Natural killer cell treated with Interleukin-12 subunit alpha and Interleukin-12 subunit beta and Interleukin-15 and Interleukin-18, amount 100 ng/mL, for 72 hours (primary cell): ENCODE measurements at regions not wholly inside any gene's neighbourhood (a gene's known extent, or its start where the extent isn't known, plus 50 kb on each side); places are given as distances from the start of the nearest gene placed in this dataset.
A peak's percentile ranks its signal among the peaks of the same experiment; 100 is the strongest.
"Not testable (repeated sequence)": the region's sequence is repeated elsewhere in the genome, so short reads cannot be mapped to it uniquely, and the experiment has no call there.

ENCODE experiments used
- ATAC-seq, 2 donors: fragments of 150-1000 bp; cut with Tn5 transposase in 1 of 2; sonication (Bioruptor Pico), chemical (Tn5 transposase) in 1 of 2; 2 replicates each; pipeline ENCODE4 v1.10.0; 2021
- DNase-seq: peaks from one replicate; pipeline ENCODE4 v3.0.0; 2022; ENCODE audit warnings: low spot score
- H3K27ac Mint-ChIP-seq, 2 donors: 1 replicate in 1 of 2; 2 replicates in 1 of 2; pipeline ENCODE4 v1.8.0; 2022; ENCODE audit warnings: mixed read lengths in 2 of 2, mild to moderate bottlenecking in 1 of 2, moderate library complexity in 1 of 2
- H3K27me3 Mint-ChIP-seq, 2 donors: 1 replicate in 1 of 2; 2 replicates in 1 of 2; pipeline ENCODE4 v1.8.0; 2022; ENCODE audit warnings: mixed read lengths in 2 of 2
- H3K36me3 Mint-ChIP-seq: one replicate; pipeline ENCODE4 v1.8.0; 2022; ENCODE audit warnings: mixed read lengths
- H3K4me1 Mint-ChIP-seq, 2 donors: 1 replicate in 1 of 2; 2 replicates in 1 of 2; pipeline ENCODE4 v1.8.0; 2022; ENCODE audit warnings: low read depth in 2 of 2, mixed read lengths in 2 of 2, mild to moderate bottlenecking in 1 of 2
- H3K4me3 Mint-ChIP-seq: one replicate; pipeline ENCODE4 v1.8.0; 2022; ENCODE audit warnings: mixed read lengths
- H3K9me3 Mint-ChIP-seq: 2 replicates; pipeline ENCODE4 v1.8.0; 2022; ENCODE audit warnings: mixed read lengths

GRCh38 chr20:4480104-4480503, 206.2 kb upstream of the PRNP start:
- DNase-seq: no peak
- ATAC-seq: no peak
- Mint-ChIP-seq H3K27ac (no peak overlapping the region), H3K36me3 (no peaks in the 10 kb centered on the region), H3K4me3 (no peak overlapping the region), H3K27me3 (peaks cover 20 to 57% of the 10 kb centered on the region in 2 donors), H3K9me3 (no peaks in the 10 kb centered on the region), H3K4me1 (no peaks in the 10 kb centered on the region)

GRCh38 chr20:4476903-4477500, 209.3 kb upstream of the PRNP start:
- Mint-ChIP-seq H3K36me3 (no peaks in the 10 kb centered on the region), H3K9me3 (no peaks in the 10 kb centered on the region), H3K27ac (no peak overlapping the region), H3K4me1 (no peaks in the 10 kb centered on the region), H3K27me3 (peaks cover 26 to 59% of the 10 kb centered on the region in 2 donors), H3K4me3 (no peak overlapping the region)
- ATAC-seq: no peak
- no peak for DNase-seq

- ATAC-seq (no peak), DNase-seq (no peak)
- no peaks in the 10 kb centered on the region for H3K4me1 Mint-ChIP-seq
- no peaks in the 10 kb centered on the region for H3K9me3 Mint-ChIP-seq
- no peak overlapping the region for H3K4me3 Mint-ChIP-seq
- H3K36me3 Mint-ChIP-seq: no peaks in the 10 kb centered on the region
- no peak overlapping the region for H3K27ac Mint-ChIP-seq
- peaks cover 21 to 48% of the 10 kb centered on the region in 2 donors for H3K27me3 Mint-ChIP-seq
Observed at GRCh38 chr20:4472906-4473305, 213.3 kb upstream of the PRNP start.

GRCh38 chr20:4471221-4471620, 215.0 kb upstream of the PRNP start:
- H3K36me3 Mint-ChIP-seq: no peaks in the 10 kb centered on the region

GRCh38 chr20:4470375-4470774, 215.9 kb upstream of the PRNP start:
- ATAC-seq (no peak), DNase-seq (no peak)
- Mint-ChIP-seq H3K9me3 (no peaks in the 10 kb centered on the region), H3K36me3 (no peaks in the 10 kb centered on the region), H3K4me1 (no peaks in the 10 kb centered on the region), H3K27ac (no peak overlapping the region), H3K4me3 (no peak overlapping the region), H3K27me3 (peaks cover 17 to 32% of the 10 kb centered on the region in 2 donors)

More at GRCh38 chr20:4471221-4471620, 215.0 kb upstream of the PRNP start:
- no peak for ATAC-seq
- no peak overlapping the region for H3K4me3 Mint-ChIP-seq
- no peaks in the 10 kb centered on the region for H3K4me1 Mint-ChIP-seq
- H3K27me3 Mint-ChIP-seq: peaks cover 22 to 39% of the 10 kb centered on the region in 2 donors
- no peak for DNase-seq
- H3K27ac Mint-ChIP-seq: no peak overlapping the region
- no peaks in the 10 kb centered on the region for H3K9me3 Mint-ChIP-seq

- ATAC-seq: no peak
- Mint-ChIP-seq H3K27ac (no peak overlapping the region), H3K36me3 (no peaks in the 10 kb centered on the region), H3K27me3 (peaks cover 17 to 30% of the 10 kb centered on the region in 2 donors), H3K4me1 (no peaks in the 10 kb centered on the region), H3K9me3 (no peaks in the 10 kb centered on the region), H3K4me3 (no peak overlapping the region)
- DNase-seq: no peak
Observed at GRCh38 chr20:4469910-4470309, 216.3 kb upstream of the PRNP start.

- Mint-ChIP-seq H3K4me1 (no peaks in the 10 kb centered on the region), H3K36me3 (no peaks in the 10 kb centered on the region), H3K4me3 (no peak overlapping the region), H3K27me3 (peaks cover 7 to 20% of the 10 kb centered on the region in 2 donors), H3K9me3 (no peaks in the 10 kb centered on the region), H3K27ac (no peak overlapping the region)
- DNase-seq (no peak), ATAC-seq (no peak)
Observed at GRCh38 chr20:4468114-4468513, 218.1 kb upstream of the PRNP start.

- no peaks in the 10 kb centered on the region for H3K36me3 Mint-ChIP-seq
- DNase-seq (no peak), ATAC-seq (peak in 1 of 2 donors; percentile 20)
- H3K27ac Mint-ChIP-seq: no peak overlapping the region
- H3K27me3 Mint-ChIP-seq: peaks cover 6 to 18% of the 10 kb centered on the region in 2 donors
- H3K4me3 Mint-ChIP-seq: no peak overlapping the region
- no peaks in the 10 kb centered on the region for H3K9me3 Mint-ChIP-seq
- H3K4me1 Mint-ChIP-seq: no peaks in the 10 kb centered on the region
Observed at GRCh38 chr20:4465855-4466545, 216.9 kb upstream of the ADRA1D start.

- Mint-ChIP-seq H3K4me3 (no peak overlapping the region), H3K27me3 (peaks cover 6 to 16% of the 10 kb centered on the region in 2 donors), H3K4me1 (no peaks in the 10 kb centered on the region), H3K27ac (no peak overlapping the region), H3K9me3 (no peaks in the 10 kb centered on the region), H3K36me3 (no peaks in the 10 kb centered on the region)
- no peak for ATAC-seq
- no peak for DNase-seq
Observed at GRCh38 chr20:4465212-4465611, 216.1 kb upstream of the ADRA1D start.

- not testable (repeated sequence) for DNase-seq, H3K4me1 Mint-ChIP-seq, H3K36me3 Mint-ChIP-seq, ATAC-seq, H3K4me3 Mint-ChIP-seq, H3K9me3 Mint-ChIP-seq, H3K27ac Mint-ChIP-seq
- H3K27me3 Mint-ChIP-seq: peaks cover 3 to 14% of the 10 kb centered on the region in 2 donors
Observed at GRCh38 chr20:4462801-4463200, 213.7 kb upstream of the ADRA1D start.

GRCh38 chr20:4459081-4459480, 210.0 kb upstream of the ADRA1D start:
- Mint-ChIP-seq H3K4me1 (no peaks in the 10 kb centered on the region), H3K36me3 (peaks cover 4% of the 10 kb centered on the region), H3K27me3 (peaks cover 10 to 29% of the 10 kb centered on the region in 2 donors), H3K27ac (no peak overlapping the region), H3K9me3 (no peaks in the 10 kb centered on the region), H3K4me3 (no peak overlapping the region)
- DNase-seq: no peak
- no peak for ATAC-seq

- no peak overlapping the region for H3K4me3 Mint-ChIP-seq
Observed at GRCh38 chr20:4457566-4458543, 208.8 kb upstream of the ADRA1D start.

GRCh38 chr20:4455996-4456395, 206.9 kb upstream of the ADRA1D start:
- peaks cover 4% of the 10 kb centered on the region for H3K36me3 Mint-ChIP-seq
- H3K4me1 Mint-ChIP-seq: no peaks in the 10 kb centered on the region
- DNase-seq (no peak), ATAC-seq (no peak)
- H3K4me3 Mint-ChIP-seq: no peak overlapping the region
- no peak overlapping the region for H3K27ac Mint-ChIP-seq
- H3K27me3 Mint-ChIP-seq: peaks cover 14 to 32% of the 10 kb centered on the region in 2 donors
- H3K9me3 Mint-ChIP-seq: no peaks in the 10 kb centered on the region

More at GRCh38 chr20:4457566-4458543, 208.8 kb upstream of the ADRA1D start:
- no peak for ATAC-seq
- Mint-ChIP-seq H3K4me1 (no peaks in the 10 kb centered on the region), H3K27ac (no peak overlapping the region), H3K27me3 (peaks cover 11 to 33% of the 10 kb centered on the region in 2 donors), H3K36me3 (peaks cover 4% of the 10 kb centered on the region), H3K9me3 (no peaks in the 10 kb centered on the region)
- no peak for DNase-seq

GRCh38 chr20:4455301-4455701, 206.2 kb upstream of the ADRA1D start:
- ATAC-seq (no peak), DNase-seq (no peak)
- H3K27ac Mint-ChIP-seq: no peak overlapping the region
- no peak overlapping the region for H3K4me3 Mint-ChIP-seq
- no peaks in the 10 kb centered on the region for H3K9me3 Mint-ChIP-seq
- H3K27me3 Mint-ChIP-seq: peaks cover 14 to 29% of the 10 kb centered on the region in 2 donors
- H3K4me1 Mint-ChIP-seq: no peaks in the 10 kb centered on the region
- H3K36me3 Mint-ChIP-seq: peaks cover 4% of the 10 kb centered on the region
